A549 (cell line): ENCODE measurements at regions not wholly inside any gene's neighbourhood (a gene's known extent, or its start where the extent isn't known, plus 50 kb on each side); places are given as distances from the start of the nearest gene placed in this dataset.

Source experiments
- CBX8 ChIP-seq: fragments of 200-600 bp; sonication (generic); IDR thresholded peaks from 2 replicates; pipeline ENCODE4 v1.6.1; 2016
- CHD4 ChIP-seq: fragments of 200-600 bp; sonication (generic); IDR thresholded peaks from 2 replicates; pipeline ENCODE4 v1.6.1; 2016; ENCODE audit warnings: antibody characterized with exemption, mild to moderate bottlenecking, borderline replicate concordance
- CTCF ChIP-seq: fragments of >200 bp; sonication (Bioruptor Twin); formaldehyde crosslinking; IDR thresholded peaks from 3 replicates; pipeline ENCODE4 v1.5.1; 2016
- E2F6 ChIP-seq: IDR thresholded peaks from 2 replicates; pipeline ENCODE4 v1.6.1; 2012; ENCODE audit warnings: low read depth, borderline replicate concordance
- EP300 ChIP-seq, 2 experiments: fragments of >200 bp; sonication (Bioruptor Twin); formaldehyde crosslinking; IDR thresholded peaks; 2 replicates in 1 of 2; 3 replicates in 1 of 2; pipeline ENCODE4 v1.6.1; 2016 to 2017
- HMGXB4 ChIP-seq: fragments of 250-450 bp; sonication (Bioruptor Pico); IDR thresholded peaks from 2 replicates; pipeline ENCODE4 v1.5.0; 2021; ENCODE audit warnings: mild to moderate bottlenecking, moderate library complexity, borderline replicate concordance
- KDM1A ChIP-seq: fragments of 200-600 bp; sonication (generic); IDR thresholded peaks from 2 replicates; pipeline ENCODE4 v1.6.1; 2016; ENCODE audit warnings: low read depth, mild to moderate bottlenecking
- NFE2L2 ChIP-seq: fragments of 150-350 bp; conservative IDR thresholded peaks from 2 replicates; pipeline ENCODE4 v1.6.1; 2014; ENCODE audit warnings: low read length
- PHF8 ChIP-seq: fragments of 200-600 bp; sonication (generic); IDR thresholded peaks from 2 replicates; pipeline ENCODE4 v1.6.1; 2016; ENCODE audit warnings: low read depth, mild to moderate bottlenecking, antibody characterized with exemption, moderate library complexity, borderline replicate concordance
- POLR2A ChIP-seq: IDR thresholded peaks from 2 replicates; pipeline ENCODE4 v1.6.1; 2012; ENCODE audit warnings: mild to moderate bottlenecking, low read length
- SMC3 ChIP-seq: fragments of >200 bp; sonication (Bioruptor Twin); formaldehyde crosslinking; IDR thresholded peaks from 3 replicates; pipeline ENCODE4 v1.6.1; 2018; ENCODE audit warnings: inconsistent platforms
- TP53 ChIP-seq: fragments of 250-450 bp; sonication (Bioruptor Pico); IDR thresholded peaks from 2 replicates; pipeline ENCODE4 v1.5.0; 2021; ENCODE audit warnings: mild to moderate bottlenecking, moderate library complexity
- TF ChIP-seq, protein P1 (sequence below): IDR thresholded peaks from 2 replicates; pipeline ENCODE4 v1.6.1; 2012
- TF ChIP-seq, protein P2 (sequence below): IDR thresholded peaks from 2 replicates; pipeline ENCODE4 v1.6.1; 2012

DNA sequence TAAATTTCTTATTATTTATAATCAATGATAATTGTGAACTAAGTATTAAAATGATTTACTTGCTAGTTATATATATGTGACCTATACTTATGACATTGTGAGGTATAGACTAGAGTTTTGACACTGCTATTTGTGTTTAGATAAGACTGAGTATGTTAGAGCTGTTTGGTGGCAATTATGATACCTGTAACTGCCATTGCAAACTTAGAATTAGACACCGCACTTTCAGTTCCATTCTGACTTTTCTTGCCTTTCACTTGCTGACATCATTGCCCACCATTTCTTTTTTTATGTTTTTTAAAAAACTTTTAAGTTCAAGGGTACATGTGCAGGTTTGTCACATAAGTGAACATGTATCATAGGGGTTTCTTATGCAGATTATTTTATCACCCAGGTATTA is 214.5 kb downstream of the MBL2 start:
- TF ChIP-seq CTCF (no peak), CBX8 (no peak), EP300 (IDR thresholded peaks at IDR 0.05) (no peak), POLR2A (no peak), PHF8 (no peak), NFE2L2 (no peak), TP53 (no peak), KDM1A (no peak), E2F6 (no peak), HMGXB4 (no peak), CHD4 (no peak), SMC3 (no peak)
- TF ChIP-seq, protein P1, sequence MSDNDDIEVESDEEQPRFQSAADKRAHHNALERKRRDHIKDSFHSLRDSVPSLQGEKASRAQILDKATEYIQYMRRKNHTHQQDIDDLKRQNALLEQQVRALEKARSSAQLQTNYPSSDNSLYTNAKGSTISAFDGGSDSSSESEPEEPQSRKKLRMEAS: no peak
- TF ChIP-seq, protein P2, sequence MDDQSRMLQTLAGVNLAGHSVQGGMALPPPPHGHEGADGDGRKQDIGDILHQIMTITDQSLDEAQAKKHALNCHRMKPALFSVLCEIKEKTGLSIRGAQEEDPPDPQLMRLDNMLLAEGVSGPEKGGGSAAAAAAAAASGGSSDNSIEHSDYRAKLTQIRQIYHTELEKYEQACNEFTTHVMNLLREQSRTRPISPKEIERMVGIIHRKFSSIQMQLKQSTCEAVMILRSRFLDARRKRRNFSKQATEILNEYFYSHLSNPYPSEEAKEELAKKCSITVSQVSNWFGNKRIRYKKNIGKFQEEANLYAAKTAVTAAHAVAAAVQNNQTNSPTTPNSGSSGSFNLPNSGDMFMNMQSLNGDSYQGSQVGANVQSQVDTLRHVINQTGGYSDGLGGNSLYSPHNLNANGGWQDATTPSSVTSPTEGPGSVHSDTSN: no peak
